Skeletal muscle tissue (tissue), 3 donors: ENCODE measurements at regions not wholly inside any gene's neighbourhood (a gene's known extent, or its start where the extent isn't known, plus 50 kb on each side); places are given as distances from the start of the nearest gene placed in this dataset.
A peak's percentile ranks its signal among the peaks of the same experiment; 100 is the strongest.
"Not testable (repeated sequence)": the region's sequence is repeated elsewhere in the genome, so short reads cannot be mapped to it uniquely, and the experiment has no call there.

Source experiments
- H3K27ac ChIP-seq: one replicate; pipeline ENCODE4 v1.7.0; 2013; ENCODE audit warnings: mild to moderate bottlenecking, low read depth, low read length, inconsistent platforms
- H3K27me3 ChIP-seq, 3 donors: one replicate each; pipeline ENCODE4 v1.7.0; 2013; ENCODE audit warnings: low read length in 3 of 3; ENCODE audit not compliant: control insufficient read depth in 3 of 3, insufficient read depth in 3 of 3
- H3K36me3 ChIP-seq, 3 donors: one replicate each; pipeline ENCODE4 v1.7.0; 2013; ENCODE audit warnings: low read length in 3 of 3; ENCODE audit not compliant: control insufficient read depth in 3 of 3, insufficient read depth in 3 of 3
- H3K4me1 ChIP-seq, 3 donors: one replicate each; pipeline ENCODE4 v1.7.0; 2013; ENCODE audit warnings: low read length in 3 of 3, mild to moderate bottlenecking in 3 of 3; ENCODE audit not compliant: control insufficient read depth in 3 of 3, insufficient read depth in 3 of 3
- H3K4me3 ChIP-seq, 3 donors: one replicate each; pipeline ENCODE4 v1.7.0; 2013; ENCODE audit warnings: low read length in 3 of 3
- H3K9ac ChIP-seq, 3 donors: one replicate each; pipeline ENCODE4 v1.7.0; 2013; ENCODE audit warnings: low read length in 3 of 3, mild to moderate bottlenecking in 3 of 3, moderate library complexity in 2 of 3, low read depth in 1 of 3
- H3K9me3 ChIP-seq, 3 donors: one replicate each; pipeline ENCODE4 v1.7.0; 2013; ENCODE audit warnings: low read length in 3 of 3; ENCODE audit not compliant: control insufficient read depth in 3 of 3
- donor health status: Osteomylitis.

DNA sequence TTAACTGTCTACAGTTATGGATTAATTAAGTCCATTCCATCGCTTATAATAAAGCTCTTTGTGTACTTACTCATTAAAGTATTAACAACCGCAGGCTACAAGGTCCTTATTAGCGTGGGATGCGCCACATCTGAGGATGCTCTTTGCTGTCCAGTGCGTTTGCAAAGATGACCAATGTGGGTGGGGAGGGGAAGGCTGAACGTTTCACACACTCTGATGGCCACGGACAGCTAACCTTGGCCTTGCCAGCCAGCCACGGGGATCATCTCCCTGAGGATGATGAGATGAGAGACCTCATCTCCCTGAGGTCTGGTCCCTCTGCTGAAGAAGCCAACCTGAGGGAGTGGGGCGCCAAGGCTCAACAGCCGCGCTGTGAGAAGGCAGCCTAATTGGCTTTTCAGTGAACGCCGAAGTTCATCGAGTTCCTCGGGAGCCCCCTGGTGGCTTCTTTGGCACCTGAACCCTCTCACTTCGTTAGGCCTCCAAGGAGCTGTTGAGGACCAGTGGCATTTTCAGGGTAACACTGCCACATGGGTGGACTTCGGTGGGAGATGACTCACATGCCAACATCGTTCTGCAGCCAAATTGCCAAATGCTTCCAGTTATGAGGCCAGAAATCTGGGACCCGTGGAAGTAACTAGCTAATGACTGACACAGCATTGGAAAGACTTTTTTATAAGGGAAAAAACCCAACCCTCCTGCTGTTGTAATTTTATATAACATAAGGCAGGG, 69.3 kb upstream of the SEC11C start:
- Histone ChIP-seq H3K4me1 (peaks cover 0 to 3% (median 3%) of the 10 kb centered on the region in 3 donors), H3K27ac (no peak overlapping the region), H3K4me3 (peak overlapping the region in 1 of 3 donors; percentile 17), H3K36me3 (no peaks in the 10 kb centered on the region), H3K9me3 (no peaks in the 10 kb centered on the region), H3K9ac (no peak overlapping the region), H3K27me3 (no peaks in the 10 kb centered on the region)

DNA sequence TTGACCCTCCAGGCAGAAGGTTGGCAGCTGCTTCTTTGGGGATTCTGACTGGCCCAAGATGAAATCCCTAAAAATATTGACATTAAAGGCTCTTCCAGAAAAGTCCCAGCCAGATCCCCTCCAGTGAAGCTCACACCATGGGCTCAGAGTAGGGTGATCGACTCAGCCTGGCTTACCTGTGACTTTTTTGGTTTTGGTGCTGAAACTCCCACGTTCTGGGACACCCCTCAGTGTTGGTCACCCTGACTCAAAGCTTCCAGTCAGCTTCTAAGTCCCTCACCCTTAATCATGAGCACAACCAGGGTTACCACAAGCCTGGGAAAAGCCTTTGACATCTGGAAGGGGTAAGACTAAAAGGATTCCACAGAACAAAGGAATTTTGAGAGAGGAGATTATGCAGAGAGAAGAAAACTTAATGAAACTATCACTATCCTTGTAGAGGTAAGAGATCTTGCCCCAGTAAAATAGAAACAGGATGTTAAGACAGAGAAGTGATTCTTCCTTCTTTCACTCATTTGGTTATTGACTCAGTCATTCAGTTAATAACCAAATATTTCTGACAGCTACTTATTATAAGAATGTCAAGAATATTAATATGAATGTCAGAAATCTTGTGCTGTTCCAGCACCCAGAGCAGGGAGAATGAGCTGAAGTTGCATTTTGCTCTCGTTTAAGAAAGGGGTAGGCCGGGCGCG, 66.8 kb upstream of the SEC11C start:
- no peak overlapping the region for H3K4me3 ChIP-seq
- H3K27ac ChIP-seq = no peak overlapping the region
- H3K9me3 ChIP-seq = no peaks in the 10 kb centered on the region
- H3K27me3 ChIP-seq = no peaks in the 10 kb centered on the region
- H3K9ac ChIP-seq = no peak overlapping the region
- H3K4me1 ChIP-seq = peaks cover 0 to 5% (median 3%) of the 10 kb centered on the region in 3 donors
- no peaks in the 10 kb centered on the region for H3K36me3 ChIP-seq

- Histone ChIP-seq H3K27me3 (no peaks in the 10 kb centered on the region), H3K9ac (no peak overlapping the region), H3K9me3 (no peaks in the 10 kb centered on the region), H3K4me3 (no peak overlapping the region), H3K36me3 (no peaks in the 10 kb centered on the region), H3K4me1 (peaks cover 0 to 2% (median 0%) of the 10 kb centered on the region in 3 donors), H3K27ac (no peak overlapping the region)
These were observed 63.8 kb upstream of the SEC11C start for GRCh38 chr18:59075923-59076322.

DNA sequence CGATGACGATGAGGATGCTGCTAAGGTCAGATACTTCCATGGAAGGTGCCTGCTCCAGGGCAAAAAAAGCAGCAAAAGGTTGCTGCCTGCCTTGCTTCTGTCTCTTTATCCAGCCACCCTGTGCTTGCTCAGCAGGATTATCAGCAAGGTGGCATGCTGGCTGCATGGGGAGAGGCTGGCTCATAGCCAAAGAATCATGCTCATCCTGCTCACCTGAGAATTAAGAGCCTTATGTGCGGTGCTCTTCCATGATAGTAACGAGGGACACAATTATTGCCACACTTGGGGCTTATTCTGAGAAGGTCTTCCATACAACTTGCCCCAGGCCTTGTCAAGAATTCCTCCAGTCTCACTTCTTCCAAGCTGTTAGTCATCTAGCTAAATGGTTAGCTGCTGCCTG, 60.4 kb upstream of the SEC11C start:
- no peaks in the 10 kb centered on the region for H3K36me3 ChIP-seq
- H3K4me3 ChIP-seq = no peak overlapping the region
- no peak overlapping the region for H3K9ac ChIP-seq
- H3K4me1 ChIP-seq = peaks cover 0 to 8% (median 4%) of the 10 kb centered on the region in 3 donors
- no peaks in the 10 kb centered on the region for H3K9me3 ChIP-seq
- no peaks in the 10 kb centered on the region for H3K27me3 ChIP-seq
- no peak overlapping the region for H3K27ac ChIP-seq

DNA sequence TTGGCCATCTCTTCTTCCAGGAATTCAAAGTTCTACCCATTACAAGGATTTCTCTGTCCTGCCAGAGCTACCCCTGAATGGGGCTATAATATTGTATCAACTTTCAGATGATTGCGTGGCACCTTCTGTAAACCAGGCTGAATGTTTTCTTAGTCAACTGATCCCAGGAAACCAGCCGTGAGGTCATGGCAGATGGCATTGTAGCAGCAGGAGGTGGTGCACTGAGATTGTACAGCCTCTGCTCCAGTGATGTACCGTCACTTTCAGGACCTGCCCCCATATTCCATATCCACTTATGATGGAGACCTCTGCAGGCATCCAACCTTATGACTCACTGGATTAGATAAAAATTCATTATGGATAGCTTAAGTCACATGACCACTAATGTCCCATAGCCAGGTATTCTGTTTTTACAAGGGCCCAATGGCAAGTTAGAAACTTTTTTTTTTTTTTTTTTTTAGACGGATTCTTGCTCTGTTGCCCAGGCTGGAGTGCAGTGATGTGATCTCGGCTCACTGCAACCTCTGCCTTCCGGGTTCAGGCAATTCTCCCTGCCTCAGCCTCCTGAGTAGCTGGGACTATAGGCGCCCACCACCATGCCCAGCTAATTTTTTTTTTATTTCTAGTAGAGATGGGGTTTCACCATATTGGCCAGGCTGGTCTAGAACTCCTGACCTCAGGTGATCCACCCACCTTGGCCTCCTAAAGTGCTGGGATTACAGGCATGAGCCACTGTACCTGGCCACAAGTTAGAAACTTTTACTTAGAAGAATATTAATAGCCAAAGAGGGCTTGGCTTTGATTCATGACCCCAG, 59.8 kb upstream of the SEC11C start:
- not testable (repeated sequence) for H3K27me3 ChIP-seq, H3K9me3 ChIP-seq, H3K27ac ChIP-seq, H3K4me3 ChIP-seq, H3K4me1 ChIP-seq, H3K9ac ChIP-seq, H3K36me3 ChIP-seq

DNA sequence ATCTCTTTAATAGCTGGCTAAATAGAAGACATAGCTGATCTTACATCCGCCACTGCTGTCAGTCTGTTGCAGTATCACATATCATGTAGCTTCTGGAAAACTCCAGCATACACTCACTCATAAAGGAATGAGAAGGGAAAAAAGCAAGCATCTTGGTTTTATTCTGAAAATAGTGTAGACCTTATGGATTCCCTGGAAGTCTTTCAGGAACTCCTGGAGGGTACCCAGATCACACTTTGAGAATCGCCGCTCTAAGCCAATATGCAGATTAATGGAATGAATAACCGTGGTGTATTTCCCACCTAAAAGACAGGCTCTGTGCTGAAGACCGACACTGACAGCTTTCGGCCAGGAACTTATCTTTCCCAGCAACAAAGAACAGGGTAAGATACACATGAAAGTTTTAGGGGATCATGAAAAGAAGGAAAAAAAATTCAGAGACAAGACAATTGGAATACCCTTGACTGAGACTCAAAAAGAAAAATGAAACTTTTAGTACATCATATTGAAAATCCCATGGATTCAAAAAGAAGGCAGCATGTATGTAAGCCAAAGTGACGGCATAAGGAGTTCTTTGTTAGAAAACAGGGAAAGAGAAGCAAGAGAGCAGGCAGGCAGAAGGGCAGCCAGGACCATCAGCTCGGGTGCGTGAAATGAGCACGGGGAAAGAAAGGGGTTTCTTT, 56.4 kb upstream of the SEC11C start:
- H3K27me3 ChIP-seq = peaks cover 0 to 2% (median 2%) of the 10 kb centered on the region in 3 donors
- H3K4me1 ChIP-seq = peaks cover 0 to 8% (median 3%) of the 10 kb centered on the region in 3 donors
- H3K27ac ChIP-seq = no peak overlapping the region
- no peak overlapping the region for H3K9ac ChIP-seq
- no peak overlapping the region for H3K4me3 ChIP-seq
- H3K9me3 ChIP-seq = no peaks in the 10 kb centered on the region
- no peaks in the 10 kb centered on the region for H3K36me3 ChIP-seq

GRCh38 chr18:59085126-59085794, 54.4 kb upstream of the SEC11C start:
- H3K9me3 ChIP-seq = no peaks in the 10 kb centered on the region
- no peaks in the 10 kb centered on the region for H3K36me3 ChIP-seq
- H3K27ac ChIP-seq = no peak overlapping the region
- H3K9ac ChIP-seq = no peak overlapping the region
- no peak overlapping the region for H3K4me3 ChIP-seq
- H3K4me1 ChIP-seq = peaks cover 0 to 8% (median 3%) of the 10 kb centered on the region in 3 donors
- peaks cover 0 to 2% (median 2%) of the 10 kb centered on the region in 3 donors for H3K27me3 ChIP-seq

DNA sequence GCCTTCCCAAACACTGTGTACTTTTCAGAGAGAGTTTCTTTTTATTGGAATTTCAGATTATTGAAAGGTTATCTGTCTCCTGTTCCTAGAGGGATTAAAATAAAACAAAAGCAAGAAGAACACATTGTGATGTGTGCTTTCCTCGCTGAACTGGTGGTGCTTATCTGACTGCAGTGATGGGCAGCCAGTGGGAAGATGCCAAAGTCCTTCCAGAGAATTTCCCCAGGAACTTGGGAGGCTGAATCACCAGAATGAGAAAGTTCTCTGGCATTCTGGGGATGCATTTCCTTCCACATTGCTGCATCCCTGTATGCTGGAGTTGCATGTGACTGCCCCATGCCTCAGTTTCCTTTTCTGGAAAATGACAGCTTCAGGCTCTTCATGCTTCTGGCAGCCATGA, 53.9 kb upstream of the SEC11C start:
- Histone ChIP-seq H3K4me1 (peaks cover 0 to 8% (median 3%) of the 10 kb centered on the region in 3 donors), H3K9me3 (no peaks in the 10 kb centered on the region), H3K36me3 (no peaks in the 10 kb centered on the region), H3K4me3 (no peak overlapping the region), H3K9ac (no peak overlapping the region), H3K27me3 (peaks cover 0 to 2% (median 2%) of the 10 kb centered on the region in 3 donors), H3K27ac (no peak overlapping the region)

DNA sequence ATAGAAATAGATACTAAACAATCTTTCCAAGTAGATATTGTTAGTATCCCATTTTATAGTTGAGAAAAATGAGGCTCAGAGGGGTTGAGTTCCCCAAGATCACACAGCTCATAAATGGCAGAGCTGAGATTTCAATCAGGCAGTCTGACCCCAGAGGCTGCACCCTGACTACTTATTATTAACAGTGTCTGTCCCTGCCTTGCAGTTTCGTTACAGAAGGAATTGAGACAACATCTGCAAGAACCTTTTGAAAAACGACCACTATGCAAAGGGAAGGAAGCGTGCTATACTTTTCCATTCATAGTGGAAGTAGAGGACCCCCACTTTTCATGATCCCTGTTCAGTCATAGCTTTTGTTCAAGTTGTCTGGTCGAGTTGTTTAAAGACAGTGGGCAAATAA, 53.2 kb upstream of the SEC11C start:
- Histone ChIP-seq H3K27ac (no peak overlapping the region), H3K4me1 (peaks cover 0 to 8% (median 3%) of the 10 kb centered on the region in 3 donors), H3K4me3 (no peak overlapping the region), H3K9ac (no peak overlapping the region), H3K27me3 (peaks cover 0 to 2% (median 2%) of the 10 kb centered on the region in 3 donors), H3K9me3 (no peaks in the 10 kb centered on the region), H3K36me3 (no peaks in the 10 kb centered on the region)
